GM21447 (cell line): ENCODE measurements at regions not wholly inside any gene's neighbourhood (a gene's known extent, or its start where the extent isn't known, plus 50 kb on each side); places are given as distances from the start of the nearest gene placed in this dataset.

Experiments used
- ATAC-seq: cut with Tn5 transposase; IDR thresholded peaks from one replicate; pipeline ENCODE4 v1.9.1; 2021; ENCODE audit not compliant: unreplicated experiment

GRCh38 chr4:128606173-128606572 is 203.3 kb upstream of the JADE1 start:
- no peak for ATAC-seq

DNA sequence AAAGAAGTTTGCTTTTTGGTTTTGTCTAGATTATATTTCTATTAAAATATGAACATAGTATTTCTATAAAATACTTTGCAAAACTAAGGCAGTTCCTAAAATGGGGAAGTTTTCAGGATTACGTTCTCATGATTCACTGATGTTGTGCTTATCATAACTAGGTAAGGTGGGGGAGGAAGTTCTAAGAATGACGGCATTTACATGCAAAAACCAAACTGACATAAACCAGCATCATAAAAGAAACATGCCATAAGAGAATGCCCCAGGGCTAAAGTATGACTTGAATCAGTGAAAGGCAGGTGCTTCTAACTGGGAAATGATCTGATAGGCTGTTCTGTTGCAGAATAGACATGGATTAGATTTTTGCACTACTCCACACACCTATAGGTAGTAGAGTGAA is 204.7 kb upstream of the JADE1 start:
- ATAC-seq = no peak

GRCh38 chr4:128604204-128604603 is 205.3 kb upstream of the JADE1 start:
- no peak for ATAC-seq

DNA sequence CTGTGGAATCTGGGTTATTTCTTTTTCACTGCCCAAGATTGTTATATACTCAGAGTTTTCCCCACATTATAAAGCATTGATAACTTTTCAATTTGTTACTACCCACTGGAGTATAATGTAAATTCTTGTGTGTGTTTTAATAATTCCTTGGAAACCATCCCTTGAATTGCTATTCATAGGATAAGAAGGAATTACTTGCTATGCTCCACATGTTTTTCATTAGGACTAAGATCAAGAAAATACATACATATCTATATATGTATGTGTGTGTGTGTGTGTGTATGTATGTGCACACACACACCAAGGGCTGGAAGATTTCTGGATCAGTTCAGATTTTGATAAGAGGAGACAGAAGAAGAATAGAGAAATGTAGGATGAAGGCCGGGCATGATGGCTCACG is 206.4 kb upstream of the JADE1 start:
- ATAC-seq = no peak

GRCh38 chr4:128601991-128602695 is 207.4 kb upstream of the JADE1 start:
- ATAC-seq = no peak

- ATAC-seq = no peak
These were observed 208.3 kb upstream of the JADE1 start for GRCh38 chr4:128600996-128601871.

GRCh38 chr4:128600410-128600809 is 209.1 kb upstream of the JADE1 start:
- no peak for ATAC-seq

DNA sequence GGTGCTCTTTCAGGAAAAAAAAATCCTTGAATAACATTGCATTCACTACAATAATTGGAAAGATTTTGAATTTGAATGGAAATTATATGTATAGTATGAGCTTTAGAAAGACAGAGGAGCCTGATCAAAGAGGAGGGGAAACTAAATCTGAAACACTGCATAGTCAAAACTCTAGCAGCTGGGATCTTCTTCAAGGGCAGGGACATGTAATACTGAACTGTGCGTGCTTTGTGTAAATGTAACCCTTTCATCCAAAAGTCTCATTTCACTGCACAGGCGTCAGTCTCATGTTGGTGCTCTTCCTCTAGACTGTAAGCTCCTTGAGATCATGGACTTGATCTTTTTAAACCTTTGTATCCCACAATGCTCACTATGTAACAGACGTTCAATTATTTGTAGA is 212.0 kb upstream of the JADE1 start:
- ATAC-seq = no peak

- no peak for ATAC-seq
These were observed 212.6 kb upstream of the JADE1 start for GRCh38 chr4:128596853-128597252.

GRCh38 chr4:128596115-128596514 is 213.4 kb upstream of the JADE1 start:
- ATAC-seq = no peak

- no peak for ATAC-seq
These were observed 218.0 kb upstream of the JADE1 start for GRCh38 chr4:128591482-128591881.

- no peak for ATAC-seq
These were observed 218.7 kb upstream of the JADE1 start for GRCh38 chr4:128590773-128591172.

DNA sequence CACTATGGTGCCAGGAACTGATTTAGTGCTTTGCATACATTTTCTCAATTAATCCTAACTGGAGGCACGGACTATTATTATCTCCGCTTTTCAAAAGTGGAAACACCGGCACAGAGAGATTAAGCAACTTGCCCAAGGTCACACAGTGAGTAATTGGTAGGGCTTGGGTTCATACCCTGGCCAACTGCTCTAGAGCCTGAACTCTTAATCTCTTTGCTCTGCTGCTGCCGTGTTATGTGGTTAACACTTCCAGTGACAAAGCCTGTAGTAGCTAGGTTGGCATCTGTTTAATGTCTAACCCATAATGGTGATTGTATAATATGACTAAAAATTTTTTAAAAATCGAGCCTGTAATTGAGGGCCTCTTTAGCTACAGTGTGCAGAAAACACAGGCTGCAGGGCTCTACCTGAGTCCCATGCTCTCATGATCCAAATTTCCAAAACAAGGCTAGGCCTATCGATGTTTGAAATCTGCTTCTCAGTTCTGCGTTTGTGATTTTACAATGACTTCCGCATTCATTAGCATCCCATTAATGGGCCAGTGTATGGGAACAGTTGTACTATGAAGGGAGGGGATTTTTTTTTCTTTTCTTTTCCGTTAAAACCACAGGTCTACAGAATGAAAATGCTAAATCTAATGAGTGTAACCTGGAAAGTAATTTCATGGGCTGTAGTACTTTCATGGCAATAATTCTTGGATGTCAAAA is 219.3 kb upstream of the JADE1 start:
- no peak for ATAC-seq

DNA sequence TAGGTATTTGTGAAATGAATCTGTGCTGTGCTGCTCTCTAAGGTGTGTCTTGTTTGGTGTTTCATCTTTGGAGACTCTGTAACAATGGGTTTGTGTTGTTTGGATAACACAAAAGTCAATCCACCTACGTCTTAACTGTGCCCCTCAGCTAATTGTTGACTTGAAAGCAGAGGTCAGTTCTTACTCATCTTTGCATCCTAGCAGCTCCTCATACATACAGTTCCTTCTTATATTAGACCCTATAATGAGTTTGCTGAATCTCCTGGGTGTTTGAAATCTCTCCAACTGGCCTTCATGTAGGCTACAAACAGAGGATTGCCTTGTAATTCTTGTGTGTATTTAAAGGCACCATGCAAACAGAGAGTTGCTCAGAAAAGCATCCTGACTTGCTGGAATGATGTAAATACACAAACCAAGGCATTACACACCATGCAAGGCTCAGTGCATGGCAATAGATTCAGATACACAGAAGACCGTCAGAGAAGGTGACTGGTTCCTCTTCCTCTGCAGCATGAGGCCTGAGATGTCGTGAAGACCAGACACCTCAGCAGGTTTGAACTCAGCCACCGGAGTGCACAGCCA is 220.0 kb upstream of the JADE1 start:
- ATAC-seq = no peak

GRCh38 chr4:128587382-128587781 is 222.1 kb upstream of the JADE1 start:
- ATAC-seq = no peak

DNA sequence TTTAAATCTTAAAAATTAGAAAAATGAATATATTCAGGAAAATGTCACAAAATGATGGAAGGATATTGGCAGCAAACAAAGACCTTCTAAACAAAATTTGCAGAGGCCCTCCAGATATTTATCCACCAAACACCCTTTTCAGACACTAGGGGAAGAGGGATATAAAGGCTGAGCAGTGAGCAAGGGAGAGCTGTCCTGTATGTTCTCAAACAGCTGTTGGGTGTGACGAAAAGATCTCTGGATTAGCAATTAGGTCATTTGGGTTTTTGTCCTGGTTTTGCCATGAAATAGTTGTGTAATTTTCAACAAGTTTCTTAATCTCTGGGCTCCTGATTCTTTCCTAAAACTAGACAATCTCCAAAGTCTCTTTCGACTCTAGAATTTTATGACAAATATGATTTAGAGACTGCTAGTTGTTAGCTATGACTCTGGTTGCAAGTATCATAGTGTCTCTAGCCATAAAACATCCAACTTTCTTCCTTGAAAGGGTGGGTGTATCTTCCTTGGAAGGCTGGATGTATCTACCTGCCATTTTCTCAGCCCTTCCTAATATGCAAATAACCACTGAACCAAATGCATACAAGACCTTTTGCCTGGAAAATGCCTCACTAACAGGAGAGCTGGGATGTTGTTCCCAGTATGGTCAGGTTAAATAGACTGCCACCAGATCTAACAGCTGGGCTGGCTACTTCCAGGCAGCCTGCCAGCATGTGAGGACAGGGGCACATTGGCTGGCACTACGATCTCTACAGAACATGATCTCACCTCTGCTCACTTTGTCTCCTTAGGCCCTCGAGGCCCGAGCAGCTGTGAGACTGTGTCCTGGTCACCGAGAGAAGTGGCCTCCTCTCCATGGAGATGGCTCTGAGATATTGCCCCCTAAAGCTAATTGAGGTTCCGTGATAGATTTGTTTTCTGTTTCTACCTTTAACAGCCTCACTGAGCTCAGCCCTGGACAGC is 225.5 kb upstream of the JADE1 start:
- no peak for ATAC-seq

DNA sequence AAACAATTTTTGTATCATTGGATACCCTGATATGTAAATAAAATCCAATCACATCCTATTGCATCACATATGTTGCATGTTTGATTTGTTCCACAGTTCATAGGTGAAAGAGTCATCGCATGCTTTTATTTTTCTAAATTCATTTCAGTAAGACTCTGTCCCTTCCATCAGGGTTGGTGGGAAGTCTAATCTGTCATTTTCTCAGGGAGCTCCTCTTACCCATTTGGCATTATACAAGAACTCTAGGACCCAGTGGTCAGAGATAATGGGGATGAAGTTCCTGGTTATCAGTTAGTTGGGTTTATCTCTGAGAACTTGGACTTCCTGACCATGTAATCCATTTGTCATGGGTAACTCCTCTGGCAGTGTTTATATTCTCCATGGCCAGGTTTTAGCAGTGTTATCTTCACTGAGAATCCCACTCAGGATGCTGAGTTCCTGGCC is 227.1 kb upstream of the JADE1 start:
- ATAC-seq = no peak

DNA sequence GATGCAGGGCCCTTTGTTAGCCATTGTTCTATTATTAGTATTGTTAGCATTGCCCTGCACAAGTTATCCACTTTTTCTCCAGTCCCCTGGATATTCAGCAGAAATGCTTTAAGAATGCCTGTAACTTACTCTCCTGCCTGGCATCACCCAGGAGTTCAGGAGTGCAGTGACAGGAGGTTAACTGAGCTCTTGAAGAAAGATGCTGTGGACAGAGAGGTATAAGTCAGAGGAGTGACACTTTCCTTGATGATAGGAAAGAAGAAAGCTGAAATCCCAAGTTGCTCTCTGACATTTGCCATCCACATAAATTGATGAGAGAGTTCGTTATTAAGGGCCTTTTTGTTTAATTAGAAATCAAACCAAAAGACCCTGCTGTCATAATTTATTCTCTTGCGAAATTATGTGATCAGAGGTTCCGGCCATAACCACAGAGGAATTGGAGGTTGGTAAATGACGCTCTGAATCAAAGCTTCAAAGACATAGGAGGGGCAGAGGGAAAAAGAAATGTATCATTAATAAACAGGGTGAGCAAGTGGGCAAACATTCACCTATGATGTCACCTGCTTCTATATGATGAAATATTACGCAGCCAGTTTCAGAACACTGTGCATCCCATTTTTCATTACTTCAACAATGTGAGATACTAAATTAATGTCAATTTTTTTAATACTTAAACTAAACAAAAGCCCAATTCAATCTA is 230.2 kb upstream of the JADE1 start:
- ATAC-seq = no peak

GRCh38 chr4:128574706-128575105 is 234.8 kb upstream of the JADE1 start:
- ATAC-seq = peak; percentile 88
